HepG2 (cell line): ENCODE measurements at regions not wholly inside any gene's neighbourhood (a gene's known extent, or its start where the extent isn't known, plus 50 kb on each side); places are given as distances from the start of the nearest gene placed in this dataset.

Source experiments
- BRCA1 ChIP-seq: sonication (generic); formaldehyde crosslinking; IDR thresholded peaks from 2 replicates; pipeline ENCODE4 v1.4.0; 2020; ENCODE audit warnings: missing genetic modification reagents
- CBFB ChIP-seq: sonication (generic); formaldehyde crosslinking; IDR thresholded peaks from 2 replicates; pipeline ENCODE4 v1.4.0; 2020; ENCODE audit warnings: missing genetic modification reagents
- CCAR2 ChIP-seq: fragments of 200-400 bp; formaldehyde crosslinking; optimal IDR thresholded peaks from 2 replicates; pipeline ENCODE3; 2018; ENCODE audit warnings: low read depth, mild to moderate bottlenecking, low read length, moderate library complexity
- CCDC6 ChIP-seq: sonication (generic); formaldehyde crosslinking; IDR thresholded peaks from 2 replicates; pipeline ENCODE4 v1.8.1; 2022; ENCODE audit warnings: mild to moderate bottlenecking, missing genetic modification reagents, moderate library complexity
- FOXJ3 ChIP-seq: sonication (generic); formaldehyde crosslinking; IDR thresholded peaks from 2 replicates; pipeline ENCODE4 v1.4.0; 2020; ENCODE audit warnings: missing genetic modification reagents, mild to moderate bottlenecking, borderline replicate concordance
- HHEX ChIP-seq: IDR thresholded peaks from 2 replicates; pipeline ENCODE4 v1.6.1; 2016; ENCODE audit warnings: control low read depth
- ISL2 ChIP-seq: sonication (generic); formaldehyde crosslinking; IDR thresholded peaks from 2 replicates; pipeline ENCODE4 v1.5.0; 2020; ENCODE audit warnings: missing genetic modification reagents
- LCORL ChIP-seq, 2 experiments: fragments of 450-650 bp in 1 of 2; sonication (generic) in 1 of 2; formaldehyde crosslinking in 1 of 2; IDR thresholded peaks; 2 replicates each; pipeline versions ENCODE4 v1.5.0 to v1.6.1; 2017 to 2020; ENCODE audit warnings: antibody characterized with exemption in 1 of 2, missing genetic modification reagents in 1 of 2
- MAX ChIP-seq: IDR thresholded peaks from 2 replicates; pipeline ENCODE4 v1.6.1; 2012; ENCODE audit warnings: inconsistent platforms
- MTF2 ChIP-seq: sonication (generic); formaldehyde crosslinking; IDR thresholded peaks from 2 replicates; pipeline ENCODE4 v1.5.0; 2020; ENCODE audit warnings: missing genetic modification reagents, borderline replicate concordance
- NCOA2 ChIP-seq: sonication (generic); formaldehyde crosslinking; IDR thresholded peaks from 2 replicates; pipeline ENCODE4 v1.8.0; 2022; ENCODE audit warnings: inconsistent platforms
- POLR2AphosphoS5 ChIP-seq: IDR thresholded peaks from 2 replicates; pipeline ENCODE4 v1.6.1; 2012; ENCODE audit warnings: low read depth, low read length
- RXRA ChIP-seq: sonication (generic); formaldehyde crosslinking; IDR thresholded peaks from 2 replicates; pipeline ENCODE4 v1.5.1; 2020; ENCODE audit warnings: missing genetic modification reagents
- SIX4 ChIP-seq: sonication (generic); formaldehyde crosslinking; IDR thresholded peaks from 2 replicates; pipeline ENCODE4 v1.4.0; 2020; ENCODE audit warnings: missing genetic modification reagents
- TBX2 ChIP-seq: sonication (generic); formaldehyde crosslinking; IDR thresholded peaks from 2 replicates; pipeline ENCODE4 v1.5.0; 2020; ENCODE audit warnings: missing genetic modification reagents, mild to moderate bottlenecking, borderline replicate concordance
- TP53 ChIP-seq: sonication (generic); formaldehyde crosslinking; conservative IDR thresholded peaks from 2 replicates; pipeline ENCODE4 v1.4.0; 2020; ENCODE audit warnings: missing genetic modification reagents
- ZFP1 ChIP-seq: IDR thresholded peaks from 2 replicates; pipeline ENCODE4 v1.6.1; 2016
- ZMYM3 ChIP-seq: sonication (generic); formaldehyde crosslinking; IDR thresholded peaks from 2 replicates; pipeline ENCODE4 v1.5.1; 2020; ENCODE audit warnings: mild to moderate bottlenecking, missing genetic modification reagents
- ZNF205 ChIP-seq: IDR thresholded peaks from 2 replicates; pipeline ENCODE4 v1.6.1; 2018; ENCODE audit warnings: missing biosample characterization, missing genetic modification reagents
- ZNF225 ChIP-seq: sonication (generic); formaldehyde crosslinking; IDR thresholded peaks from 2 replicates; pipeline ENCODE4 v1.4.0; 2020; ENCODE audit warnings: mild to moderate bottlenecking, missing genetic modification reagents
- ZNF740 ChIP-seq: sonication (generic); formaldehyde crosslinking; IDR thresholded peaks from 2 replicates; pipeline ENCODE4 v1.4.0; 2020; ENCODE audit warnings: missing genetic modification reagents
- ZNF792 ChIP-seq: IDR thresholded peaks from 2 replicates; pipeline ENCODE4 v1.6.1; 2016
- ZNF841 ChIP-seq: sonication (generic); formaldehyde crosslinking; IDR thresholded peaks from 2 replicates; pipeline ENCODE4 v1.8.1; 2023; ENCODE audit warnings: missing genetic modification reagents, borderline replicate concordance
- ZSCAN31 ChIP-seq: sonication (generic); formaldehyde crosslinking; IDR thresholded peaks from 2 replicates; pipeline ENCODE4 v1.5.0; 2020; ENCODE audit warnings: low read depth, mild to moderate bottlenecking, missing genetic modification reagents
- TF ChIP-seq, protein P1 (sequence below): sonication (generic); formaldehyde crosslinking; IDR thresholded peaks from 2 replicates; pipeline ENCODE4 v1.8.1; 2022; ENCODE audit warnings: low read depth, mild to moderate bottlenecking, missing genetic modification reagents
- TF ChIP-seq, protein P2 (sequence below): sonication (generic); formaldehyde crosslinking; IDR thresholded peaks from 2 replicates; pipeline ENCODE4 v1.9.0; 2021; ENCODE audit warnings: missing genetic modification reagents, mild to moderate bottlenecking, borderline replicate concordance
- TF ChIP-seq, protein P3 (sequence below): IDR thresholded peaks from 2 replicates; pipeline ENCODE4 v1.6.1; 2016; ENCODE audit warnings: missing genetic modification reagents, missing compliant biosample characterization

DNA sequence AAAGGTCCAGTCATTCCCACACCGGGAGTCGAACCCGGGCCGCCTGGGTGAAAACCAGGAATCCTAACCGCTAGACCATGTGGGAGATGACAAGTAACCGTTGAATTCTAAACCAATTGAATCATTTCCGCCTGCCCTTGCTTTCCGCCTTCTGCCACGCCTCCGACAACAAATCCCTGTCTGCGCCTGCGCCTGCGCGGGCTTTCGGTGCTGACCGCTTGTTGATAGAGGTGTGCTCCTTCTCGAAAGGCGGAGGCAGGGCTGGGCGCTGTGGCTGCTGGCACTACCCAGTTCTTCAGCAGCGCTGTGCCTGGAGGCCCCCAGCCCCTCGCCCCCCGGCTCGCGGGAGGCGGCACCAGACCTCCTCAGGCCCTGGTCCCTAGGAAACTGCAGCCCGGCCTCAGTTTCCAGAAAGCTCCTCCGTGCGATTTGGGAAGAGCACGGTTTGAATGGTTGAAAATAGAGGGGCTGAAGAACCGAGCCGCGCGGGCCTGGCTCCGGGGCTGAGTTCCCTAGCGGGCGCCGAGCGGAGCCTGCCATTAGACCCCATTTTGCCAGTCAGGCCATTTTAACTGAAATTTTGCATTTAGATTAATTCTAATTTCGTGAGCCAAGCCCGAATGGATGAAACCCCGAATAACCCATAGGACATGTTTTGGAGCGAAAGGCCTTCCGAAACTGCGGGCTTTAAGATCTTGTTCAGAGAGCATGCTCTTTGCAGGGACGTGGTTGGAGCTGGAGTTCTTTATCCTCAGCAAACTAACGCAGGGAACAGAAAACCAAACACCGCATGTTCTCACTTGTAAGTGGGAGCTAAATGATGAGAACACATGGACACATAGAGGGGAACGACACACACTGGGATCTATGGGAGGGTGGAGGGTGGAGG lies 219.3 kb upstream of the ATP10A start (continued):
- TF ChIP-seq, protein P1, sequence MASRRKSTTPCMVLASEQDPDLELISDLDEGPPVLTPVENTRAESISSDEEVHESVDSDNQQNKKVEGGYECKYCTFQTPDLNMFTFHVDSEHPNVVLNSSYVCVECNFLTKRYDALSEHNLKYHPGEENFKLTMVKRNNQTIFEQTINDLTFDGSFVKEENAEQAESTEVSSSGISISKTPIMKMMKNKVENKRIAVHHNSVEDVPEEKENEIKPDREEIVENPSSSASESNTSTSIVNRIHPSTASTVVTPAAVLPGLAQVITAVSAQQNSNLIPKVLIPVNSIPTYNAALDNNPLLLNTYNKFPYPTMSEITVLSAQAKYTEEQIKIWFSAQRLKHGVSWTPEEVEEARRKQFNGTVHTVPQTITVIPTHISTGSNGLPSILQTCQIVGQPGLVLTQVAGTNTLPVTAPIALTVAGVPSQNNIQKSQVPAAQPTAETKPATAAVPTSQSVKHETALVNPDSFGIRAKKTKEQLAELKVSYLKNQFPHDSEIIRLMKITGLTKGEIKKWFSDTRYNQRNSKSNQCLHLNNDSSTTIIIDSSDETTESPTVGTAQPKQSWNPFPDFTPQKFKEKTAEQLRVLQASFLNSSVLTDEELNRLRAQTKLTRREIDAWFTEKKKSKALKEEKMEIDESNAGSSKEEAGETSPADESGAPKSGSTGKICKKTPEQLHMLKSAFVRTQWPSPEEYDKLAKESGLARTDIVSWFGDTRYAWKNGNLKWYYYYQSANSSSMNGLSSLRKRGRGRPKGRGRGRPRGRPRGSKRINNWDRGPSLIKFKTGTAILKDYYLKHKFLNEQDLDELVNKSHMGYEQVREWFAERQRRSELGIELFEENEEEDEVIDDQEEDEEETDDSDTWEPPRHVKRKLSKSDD (CRISPR knock-in tag), result peak; percentile 20; the same call in 1 of the 2 replicates
- TF ChIP-seq HHEX, result no peak
- TF ChIP-seq NCOA2 (CRISPR knock-in tag), result 0 out of 2 replicates have a peak, but pooled peaks have one; percentile 24
- TF ChIP-seq ZNF205 (CRISPR knock-in tag), result peak; percentile 42; the same call in 1 of the 2 replicates
- no peak for TF ChIP-seq ZNF225 (CRISPR knock-in tag)
- no peak for TF ChIP-seq TP53
- TF ChIP-seq ZSCAN31 (CRISPR knock-in tag), result no peak
- TF ChIP-seq CBFB (CRISPR knock-in tag), result peak; percentile 50; the same call in 1 of the 2 replicates
- TF ChIP-seq MTF2 (CRISPR knock-in tag), result no peak
- TF ChIP-seq ISL2 (CRISPR knock-in tag), result 0 out of 2 replicates have a peak, but pooled peaks have one; percentile 41
- peak; percentile 23 for TF ChIP-seq CCAR2
- TF ChIP-seq MAX, result peak; percentile 73
- TF ChIP-seq RXRA (CRISPR knock-in tag), result peak; percentile 54; the same call in 1 of the 2 replicates
- no peak for TF ChIP-seq ZNF740 (CRISPR knock-in tag)
- no peak for TF ChIP-seq ZFP1 (CRISPR knock-in tag)
- TF ChIP-seq ZNF841 (CRISPR knock-in tag), result no peak
- peak; percentile 73 for TF ChIP-seq POLR2AphosphoS5
- peak; percentile 62; the same call in 1 of the 2 replicates for TF ChIP-seq CCDC6
- peak; percentile 69; the same call in 1 of the 2 replicates for TF ChIP-seq TBX2
- no peak for TF ChIP-seq LCORL (IDR thresholded peaks at IDR 0.05)
- TF ChIP-seq LCORL (CRISPR knock-in tag; IDR thresholded peaks at IDR 0.05), result peak; percentile 23; the same call in 1 of the 2 replicates
- TF ChIP-seq, protein P2, sequence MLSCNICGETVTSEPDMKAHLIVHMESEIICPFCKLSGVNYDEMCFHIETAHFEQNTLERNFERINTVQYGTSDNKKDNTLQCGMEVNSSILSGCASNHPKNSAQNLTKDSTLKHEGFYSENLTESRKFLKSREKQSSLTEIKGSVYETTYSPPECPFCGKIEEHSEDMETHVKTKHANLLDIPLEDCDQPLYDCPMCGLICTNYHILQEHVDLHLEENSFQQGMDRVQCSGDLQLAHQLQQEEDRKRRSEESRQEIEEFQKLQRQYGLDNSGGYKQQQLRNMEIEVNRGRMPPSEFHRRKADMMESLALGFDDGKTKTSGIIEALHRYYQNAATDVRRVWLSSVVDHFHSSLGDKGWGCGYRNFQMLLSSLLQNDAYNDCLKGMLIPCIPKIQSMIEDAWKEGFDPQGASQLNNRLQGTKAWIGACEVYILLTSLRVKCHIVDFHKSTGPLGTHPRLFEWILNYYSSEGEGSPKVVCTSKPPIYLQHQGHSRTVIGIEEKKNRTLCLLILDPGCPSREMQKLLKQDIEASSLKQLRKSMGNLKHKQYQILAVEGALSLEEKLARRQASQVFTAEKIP (CRISPR knock-in tag), result no peak
- TF ChIP-seq FOXJ3 (CRISPR knock-in tag), result no peak; the same call in 1 of the 2 replicates
- TF ChIP-seq ZMYM3 (CRISPR knock-in tag), result no peak
- TF ChIP-seq SIX4, result no peak
- TF ChIP-seq BRCA1 (CRISPR knock-in tag), result 0 out of 2 replicates have a peak, but pooled peaks have one; percentile 26
- TF ChIP-seq ZNF792 (CRISPR knock-in tag), result peak; percentile 77
- TF ChIP-seq, protein P3, sequence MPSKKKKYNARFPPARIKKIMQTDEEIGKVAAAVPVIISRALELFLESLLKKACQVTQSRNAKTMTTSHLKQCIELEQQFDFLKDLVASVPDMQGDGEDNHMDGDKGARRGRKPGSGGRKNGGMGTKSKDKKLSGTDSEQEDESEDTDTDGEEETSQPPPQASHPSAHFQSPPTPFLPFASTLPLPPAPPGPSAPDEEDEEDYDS (CRISPR knock-in tag), result peak; percentile 50; the same call in 1 of the 2 replicates
